ENCODE measurements at regions not wholly inside any gene's neighbourhood (a gene's known extent, or its start where the extent isn't known, plus 50 kb on each side); places are given as distances from the start of the nearest gene placed in this dataset.

- no peak for TF ChIP-seq POLR2AphosphoS5 (IDR thresholded peaks at IDR 0.05)
- TF ChIP-seq, protein P1, sequence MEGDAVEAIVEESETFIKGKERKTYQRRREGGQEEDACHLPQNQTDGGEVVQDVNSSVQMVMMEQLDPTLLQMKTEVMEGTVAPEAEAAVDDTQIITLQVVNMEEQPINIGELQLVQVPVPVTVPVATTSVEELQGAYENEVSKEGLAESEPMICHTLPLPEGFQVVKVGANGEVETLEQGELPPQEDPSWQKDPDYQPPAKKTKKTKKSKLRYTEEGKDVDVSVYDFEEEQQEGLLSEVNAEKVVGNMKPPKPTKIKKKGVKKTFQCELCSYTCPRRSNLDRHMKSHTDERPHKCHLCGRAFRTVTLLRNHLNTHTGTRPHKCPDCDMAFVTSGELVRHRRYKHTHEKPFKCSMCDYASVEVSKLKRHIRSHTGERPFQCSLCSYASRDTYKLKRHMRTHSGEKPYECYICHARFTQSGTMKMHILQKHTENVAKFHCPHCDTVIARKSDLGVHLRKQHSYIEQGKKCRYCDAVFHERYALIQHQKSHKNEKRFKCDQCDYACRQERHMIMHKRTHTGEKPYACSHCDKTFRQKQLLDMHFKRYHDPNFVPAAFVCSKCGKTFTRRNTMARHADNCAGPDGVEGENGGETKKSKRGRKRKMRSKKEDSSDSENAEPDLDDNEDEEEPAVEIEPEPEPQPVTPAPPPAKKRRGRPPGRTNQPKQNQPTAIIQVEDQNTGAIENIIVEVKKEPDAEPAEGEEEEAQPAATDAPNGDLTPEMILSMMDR (IDR thresholded peaks at IDR 0.05), result no peak
- TF ChIP-seq POLR2A (IDR thresholded peaks at IDR 0.05), result no peak
- no peak for TF ChIP-seq EP300 (IDR thresholded peaks at IDR 0.05; ENCODE audit: low read depth)
These were observed 352.7 kb upstream of the ZNF507 start for GRCh38 chr19:31992750-31993149.

Data from transverse colon (tissue), 4 donors.